Gastrocnemius medialis (tissue), 4 donors: ENCODE measurements at regions not wholly inside any gene's neighbourhood (a gene's known extent, or its start where the extent isn't known, plus 50 kb on each side); places are given as distances from the start of the nearest gene placed in this dataset.

Source experiments
- ATAC-seq, 2 donors: fragments of 150-250 bp; one replicate each; pipeline ENCODE4 v1.9.1; 2016
- DNase-seq, 2 donors: peaks; one replicate each; pipeline ENCODE4 v3.0.0-alpha.2; 2019
- H3K27ac ChIP-seq, 4 donors: fragments of 200-600 bp; sonication (generic); 1 replicate in 1 of 4; 2 replicates in 3 of 4; pipeline ENCODE4 v1.5.1; 2016 to 2018; ENCODE audit warnings: mild to moderate bottlenecking in 2 of 4, moderate library complexity in 1 of 4
- H3K27me3 ChIP-seq, 3 donors: fragments of 200-600 bp; sonication (generic) in 2 of 3; 1 replicate in 1 of 3; 2 replicates in 2 of 3; pipeline versions ENCODE4 v1.5.1 to v1.6.0; 2016 to 2019; ENCODE audit warnings: mild to moderate bottlenecking in 1 of 3, moderate library complexity in 1 of 3
- H3K36me3 ChIP-seq, 2 donors: fragments of 200-600 bp; sonication (generic) in 1 of 2; one replicate each; pipeline ENCODE4 v1.5.1; 2017 to 2018
- H3K4me1 ChIP-seq, 2 donors: fragments of 200-600 bp; sonication (generic) in 1 of 2; one replicate each; pipeline ENCODE4 v1.5.1; 2016 to 2017; ENCODE audit warnings: mild to moderate bottlenecking in 2 of 2
- H3K4me3 ChIP-seq, 4 donors: fragments of 200-600 bp; sonication (generic) in 3 of 4; 1 replicate in 1 of 4; 2 replicates in 3 of 4; pipeline ENCODE4 v1.5.1; 2016 to 2019; ENCODE audit warnings: mild to moderate bottlenecking in 2 of 4
- H3K9me3 ChIP-seq, 3 donors: fragments of 200-600 bp; sonication (generic) in 2 of 3; 1 replicate in 1 of 3; 2 replicates in 2 of 3; pipeline ENCODE4 v1.5.1; 2016 to 2019
- POLR2A ChIP-seq, 2 donors: fragments of 450-650 bp; IDR thresholded peaks; one replicate each; pipeline ENCODE4 v1.6.1; 2017; ENCODE audit warnings: antibody characterized with exemption in 2 of 2, mild to moderate bottlenecking in 2 of 2, moderate library complexity in 2 of 2
- in situ Hi-C, 4 donors: fragments of 200-750 bp; cut with MboI; loops; one replicate each; pipeline versions ENCODE4 v1.15.0 to v1.8.0; 2017; ENCODE audit warnings: low sequenced_read_pairs in 4 of 4
- intact Hi-C: fragments of 100-400 bp; cut with DNase I; formaldehyde crosslinking; loops from one replicate; pipeline ENCODE4 v1.15.1; 2023; ENCODE audit warnings: low total_unique reads
- TF ChIP-seq, protein P1 (sequence below), 5 experiments: fragments of 450-650 bp in 3 of 5; fragments of 200-600 bp in 2 of 5; sonication (generic) in 2 of 5; IDR thresholded peaks in 4 of 5; conservative IDR thresholded peaks in 1 of 5; 1 replicate in 4 of 5; 2 replicates in 1 of 5; pipeline ENCODE4 v1.5.1; 2016 to 2019; ENCODE audit warnings: antibody characterized with exemption in 5 of 5, mild to moderate bottlenecking in 3 of 5, moderate library complexity in 3 of 5

DNA sequence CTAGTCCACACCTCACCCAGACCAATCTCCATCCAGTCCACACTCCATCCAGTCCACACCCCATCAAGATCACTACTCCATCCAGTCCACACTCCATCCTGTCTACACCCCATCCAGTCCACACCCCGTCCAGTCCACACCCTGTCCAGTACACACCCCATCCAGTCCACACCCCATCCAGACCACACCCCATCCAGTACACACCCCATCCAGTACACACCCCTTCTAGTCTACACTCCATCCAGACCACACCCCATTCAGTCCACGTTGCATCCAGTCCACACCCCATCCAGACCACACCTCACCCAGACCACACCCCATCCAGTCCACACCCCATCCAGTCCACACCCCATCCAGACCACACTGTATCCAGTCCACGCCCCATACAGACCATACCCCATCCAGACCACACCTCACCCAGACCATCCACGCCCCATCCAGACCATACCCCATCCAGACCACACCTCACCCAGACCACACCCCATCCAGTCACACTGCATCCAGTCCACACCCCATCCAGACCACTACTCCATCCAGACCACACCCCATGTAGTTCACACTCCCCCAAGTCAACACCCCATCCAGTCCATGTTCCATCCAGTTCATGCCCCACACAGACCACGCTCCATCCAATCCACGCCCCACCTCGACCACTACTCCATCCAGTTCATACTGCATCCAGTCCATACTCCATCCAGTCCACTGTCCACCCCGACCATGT, 116.6 kb upstream of the RTL1 start:
- Histone ChIP-seq H3K9me3 (no peaks in the 10 kb centered on the region), H3K27ac (no peak overlapping the region), H3K4me1 (no peaks in the 10 kb centered on the region), H3K36me3 (no peaks in the 10 kb centered on the region), H3K4me3 (no peak overlapping the region), H3K27me3 (no peaks in the 10 kb centered on the region)
- in situ Hi-C loops: no loop called here
- intact Hi-C loops: no loop called here
- DNase-seq: peak in 1 of 2 donors; percentile 3
- no peak for TF ChIP-seq POLR2A (IDR thresholded peaks at IDR 0.05)
- TF ChIP-seq, protein P1, sequence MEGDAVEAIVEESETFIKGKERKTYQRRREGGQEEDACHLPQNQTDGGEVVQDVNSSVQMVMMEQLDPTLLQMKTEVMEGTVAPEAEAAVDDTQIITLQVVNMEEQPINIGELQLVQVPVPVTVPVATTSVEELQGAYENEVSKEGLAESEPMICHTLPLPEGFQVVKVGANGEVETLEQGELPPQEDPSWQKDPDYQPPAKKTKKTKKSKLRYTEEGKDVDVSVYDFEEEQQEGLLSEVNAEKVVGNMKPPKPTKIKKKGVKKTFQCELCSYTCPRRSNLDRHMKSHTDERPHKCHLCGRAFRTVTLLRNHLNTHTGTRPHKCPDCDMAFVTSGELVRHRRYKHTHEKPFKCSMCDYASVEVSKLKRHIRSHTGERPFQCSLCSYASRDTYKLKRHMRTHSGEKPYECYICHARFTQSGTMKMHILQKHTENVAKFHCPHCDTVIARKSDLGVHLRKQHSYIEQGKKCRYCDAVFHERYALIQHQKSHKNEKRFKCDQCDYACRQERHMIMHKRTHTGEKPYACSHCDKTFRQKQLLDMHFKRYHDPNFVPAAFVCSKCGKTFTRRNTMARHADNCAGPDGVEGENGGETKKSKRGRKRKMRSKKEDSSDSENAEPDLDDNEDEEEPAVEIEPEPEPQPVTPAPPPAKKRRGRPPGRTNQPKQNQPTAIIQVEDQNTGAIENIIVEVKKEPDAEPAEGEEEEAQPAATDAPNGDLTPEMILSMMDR (IDR thresholded peaks at IDR 0.05 in 4 of 5, conservative IDR thresholded peaks at IDR 0.05 in 1 of 5): no peak
- ATAC-seq: no peak

GRCh38 chr14:101020834-101021370, 117.4 kb upstream of the RTL1 start:
- ATAC-seq: no peak
- in situ Hi-C loops (no loop called here), intact Hi-C loops (no loop called here)
- TF ChIP-seq POLR2A (IDR thresholded peaks at IDR 0.05): no peak
- peak in 1 of 2 donors; percentile 2 for DNase-seq
- Histone ChIP-seq H3K27ac (no peak overlapping the region), H3K27me3 (no peaks in the 10 kb centered on the region), H3K36me3 (no peaks in the 10 kb centered on the region), H3K9me3 (no peaks in the 10 kb centered on the region), H3K4me3 (no peak overlapping the region), H3K4me1 (no peaks in the 10 kb centered on the region)

- Histone ChIP-seq H3K27me3 (no peaks in the 10 kb centered on the region), H3K9me3 (no peaks in the 10 kb centered on the region), H3K36me3 (no peaks in the 10 kb centered on the region), H3K4me1 (no peaks in the 10 kb centered on the region), H3K27ac (no peak overlapping the region), H3K4me3 (no peak overlapping the region)
- intact Hi-C loops (no loop called here), in situ Hi-C loops (no loop called here)
- ATAC-seq: no peak
- DNase-seq: peak in 1 of 2 donors; percentile 25
- TF ChIP-seq, protein P1 (IDR thresholded peaks at IDR 0.05 in 4 of 5, conservative IDR thresholded peaks at IDR 0.05 in 1 of 5): no peak
- no peak for TF ChIP-seq POLR2A (IDR thresholded peaks at IDR 0.05)
Measured at GRCh38 chr14:101022121-101022520, 118.6 kb upstream of the RTL1 start.

GRCh38 chr14:101022916-101023435, 119.5 kb upstream of the RTL1 start:
- DNase-seq (peak in 1 of 2 donors; percentile 3), ATAC-seq (no peak)
- Histone ChIP-seq H3K9me3 (no peaks in the 10 kb centered on the region), H3K4me1 (no peaks in the 10 kb centered on the region), H3K27me3 (no peaks in the 10 kb centered on the region), H3K36me3 (no peaks in the 10 kb centered on the region), H3K4me3 (no peak overlapping the region), H3K27ac (no peak overlapping the region)
- in situ Hi-C loops (no loop called here), intact Hi-C loops (no loop called here)
- no peak for TF ChIP-seq POLR2A (IDR thresholded peaks at IDR 0.05)
- TF ChIP-seq, protein P1 (IDR thresholded peaks at IDR 0.05 in 4 of 5, conservative IDR thresholded peaks at IDR 0.05 in 1 of 5): no peak

GRCh38 chr14:101024686-101025085, 121.2 kb upstream of the RTL1 start:
- no peak for ATAC-seq
- in situ Hi-C loops: no loop called here
- H3K4me1 ChIP-seq: no peaks in the 10 kb centered on the region
- H3K9me3 ChIP-seq: no peaks in the 10 kb centered on the region
- no peaks in the 10 kb centered on the region for H3K27me3 ChIP-seq
- no peaks in the 10 kb centered on the region for H3K36me3 ChIP-seq
- H3K27ac ChIP-seq: no peak overlapping the region
- intact Hi-C loops: no loop called here
- H3K4me3 ChIP-seq: no peak overlapping the region
- peak in 1 of 2 donors; percentile 1 for DNase-seq
- TF ChIP-seq, protein P1 (IDR thresholded peaks at IDR 0.05 in 4 of 5, conservative IDR thresholded peaks at IDR 0.05 in 1 of 5): no peak
- TF ChIP-seq POLR2A (IDR thresholded peaks at IDR 0.05): no peak
